OCI-LY1 (cell line): ENCODE measurements at regions not wholly inside any gene's neighbourhood (a gene's known extent, or its start where the extent isn't known, plus 50 kb on each side); places are given as distances from the start of the nearest gene placed in this dataset.

Experiments
- H2AFZ ChIP-seq: fragments of 200-600 bp; sonication (generic), shearing (Covaris generic); 2 replicates; pipeline ENCODE4 v1.6.0; 2014; ENCODE audit warnings: antibody characterized with exemption, mild to moderate bottlenecking, low read length
- H3F3A ChIP-seq: fragments of 200-600 bp; sonication (generic), shearing (Covaris generic); 2 replicates; pipeline ENCODE4 v1.6.0; 2014; ENCODE audit warnings: mild to moderate bottlenecking, antibody characterized with exemption, low read length, moderate library complexity; ENCODE audit not compliant: insufficient read depth
- H3K27ac ChIP-seq: fragments of 200-600 bp; sonication (generic); 2 replicates; pipeline ENCODE4 v1.5.1; 2014; ENCODE audit warnings: low read length, mixed run types, mild to moderate bottlenecking, low read depth; ENCODE audit not compliant: poor library complexity, severe bottlenecking
- H3K27me3 ChIP-seq: fragments of 200-600 bp; sonication (generic); 2 replicates; pipeline ENCODE4 v1.6.0; 2014; ENCODE audit warnings: antibody characterized with exemption, mild to moderate bottlenecking, low read length, moderate library complexity; ENCODE audit not compliant: insufficient read depth
- H3K36me3 ChIP-seq: fragments of 200-600 bp; sonication (generic); 2 replicates; pipeline ENCODE4 v1.6.1; 2014; ENCODE audit warnings: mild to moderate bottlenecking, antibody characterized with exemption, low read length, moderate library complexity, mixed read lengths; ENCODE audit not compliant: insufficient read depth
- H3K4me1 ChIP-seq: fragments of 200-600 bp; sonication (generic); 2 replicates; pipeline ENCODE4 v1.5.1; 2014; ENCODE audit warnings: mild to moderate bottlenecking, low read length, moderate library complexity; ENCODE audit not compliant: insufficient read depth, severe bottlenecking
- H3K4me2 ChIP-seq: fragments of 200-600 bp; sonication (generic), shearing (Covaris generic); 2 replicates; pipeline ENCODE4 v1.6.1; 2014; ENCODE audit warnings: low read length
- H3K4me3 ChIP-seq: fragments of 200-600 bp; sonication (generic); 2 replicates; pipeline ENCODE4 v1.5.1; 2014; ENCODE audit warnings: low read length, low read depth, mild to moderate bottlenecking, mixed read lengths; ENCODE audit not compliant: poor library complexity, severe bottlenecking
- H3K79me2 ChIP-seq: fragments of 200-600 bp; shearing (Covaris generic); 2 replicates; pipeline ENCODE4 v1.6.1; 2016; ENCODE audit warnings: mixed run types, low read length, mixed read lengths; ENCODE audit not compliant: insufficient read depth
- H3K9ac ChIP-seq: fragments of 200-600 bp; sonication (generic), shearing (Covaris generic); 2 replicates; pipeline ENCODE4 v1.6.1; 2014; ENCODE audit warnings: mild to moderate bottlenecking, low read length, mixed read lengths
- H3K9me2 ChIP-seq: fragments of 200-600 bp; sonication (generic), shearing (Covaris generic); 2 replicates; pipeline ENCODE4 v1.6.1; 2014; ENCODE audit warnings: low read depth, mild to moderate bottlenecking, low read length, mixed read lengths
- H3K9me3 ChIP-seq: fragments of 200-600 bp; shearing (Covaris generic); 2 replicates; pipeline ENCODE4 v1.6.1; 2014; ENCODE audit warnings: low read length, mixed read lengths
- H4K20me1 ChIP-seq: fragments of 200-600 bp; sonication (generic), shearing (Covaris generic); 2 replicates; pipeline ENCODE4 v1.6.0; 2016; ENCODE audit warnings: mild to moderate bottlenecking, low read length; ENCODE audit not compliant: insufficient read depth
- EZH2 ChIP-seq: fragments of 200-600 bp; sonication (generic), shearing (Covaris generic); IDR thresholded peaks from 2 replicates; pipeline ENCODE4 v1.8.0; 2017; ENCODE audit warnings: borderline replicate concordance, mixed run types, mild to moderate bottlenecking, antibody characterized with exemption, low read length, moderate library complexity, mixed read lengths
- TF ChIP-seq, protein P1 (sequence below): fragments of 200-600 bp; sonication (generic), shearing (Covaris generic); IDR thresholded peaks from 2 replicates; pipeline ENCODE4 v1.5.1; 2017; ENCODE audit warnings: mild to moderate bottlenecking, antibody characterized with exemption, low read length, moderate library complexity, mixed read lengths

- Histone ChIP-seq H3K9ac (no peak overlapping the region), H3F3A (0 out of 2 replicates have a peak, but pooled peaks cover 2% of the 10 kb centered on the region), H3K4me2 (no peak overlapping the region), H3K9me2 (no peaks in the 10 kb centered on the region), H4K20me1 (no peaks in the 10 kb centered on the region), H3K4me3 (no peak overlapping the region), H3K4me1 (peaks cover 25% of the 10 kb centered on the region), H3K27me3 (no peaks in the 10 kb centered on the region), H3K9me3 (no peaks in the 10 kb centered on the region), H3K27ac (no peak overlapping the region), H2AFZ (no peak overlapping the region), H3K36me3 (no peaks in the 10 kb centered on the region), H3K79me2 (no peaks in the 10 kb centered on the region)
- TF ChIP-seq, protein P1, sequence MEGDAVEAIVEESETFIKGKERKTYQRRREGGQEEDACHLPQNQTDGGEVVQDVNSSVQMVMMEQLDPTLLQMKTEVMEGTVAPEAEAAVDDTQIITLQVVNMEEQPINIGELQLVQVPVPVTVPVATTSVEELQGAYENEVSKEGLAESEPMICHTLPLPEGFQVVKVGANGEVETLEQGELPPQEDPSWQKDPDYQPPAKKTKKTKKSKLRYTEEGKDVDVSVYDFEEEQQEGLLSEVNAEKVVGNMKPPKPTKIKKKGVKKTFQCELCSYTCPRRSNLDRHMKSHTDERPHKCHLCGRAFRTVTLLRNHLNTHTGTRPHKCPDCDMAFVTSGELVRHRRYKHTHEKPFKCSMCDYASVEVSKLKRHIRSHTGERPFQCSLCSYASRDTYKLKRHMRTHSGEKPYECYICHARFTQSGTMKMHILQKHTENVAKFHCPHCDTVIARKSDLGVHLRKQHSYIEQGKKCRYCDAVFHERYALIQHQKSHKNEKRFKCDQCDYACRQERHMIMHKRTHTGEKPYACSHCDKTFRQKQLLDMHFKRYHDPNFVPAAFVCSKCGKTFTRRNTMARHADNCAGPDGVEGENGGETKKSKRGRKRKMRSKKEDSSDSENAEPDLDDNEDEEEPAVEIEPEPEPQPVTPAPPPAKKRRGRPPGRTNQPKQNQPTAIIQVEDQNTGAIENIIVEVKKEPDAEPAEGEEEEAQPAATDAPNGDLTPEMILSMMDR = no peak
- TF ChIP-seq EZH2 = no peak
Measured at GRCh38 chr5:124619121-124619520, 127.3 kb downstream of the ZNF608 start.

DNA sequence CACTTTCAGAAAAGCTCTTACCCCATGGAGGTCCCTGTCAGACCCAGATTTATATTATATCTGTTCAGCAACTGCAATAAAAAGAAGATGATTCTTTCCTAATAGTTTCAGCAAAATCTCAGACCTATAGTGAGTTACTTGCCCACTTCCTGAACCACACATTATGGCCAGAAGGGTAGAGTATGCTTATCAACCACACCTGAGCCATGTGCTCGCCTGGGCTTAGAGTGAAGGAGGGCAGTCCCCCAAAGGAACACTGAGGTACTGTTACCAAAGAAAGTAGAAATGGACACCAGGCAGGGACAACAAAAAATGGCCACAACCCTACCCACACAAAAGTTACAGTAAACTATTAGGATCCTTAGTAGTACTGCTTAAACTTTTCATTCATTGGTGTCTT, 128.7 kb downstream of the ZNF608 start:
- TF ChIP-seq, protein P1 = no peak
- TF ChIP-seq EZH2 = no peak
- H3K9me2 ChIP-seq = no peaks in the 10 kb centered on the region
- no peak overlapping the region for H3K27ac ChIP-seq
- no peaks in the 10 kb centered on the region for H3K36me3 ChIP-seq
- H3K4me2 ChIP-seq = no peak overlapping the region
- no peak overlapping the region for H2AFZ ChIP-seq
- H3K79me2 ChIP-seq = no peaks in the 10 kb centered on the region
- H3K4me1 ChIP-seq = peaks cover 16% of the 10 kb centered on the region
- H3K9ac ChIP-seq = no peak overlapping the region
- no peak overlapping the region for H3K4me3 ChIP-seq
- H3K9me3 ChIP-seq = no peaks in the 10 kb centered on the region
- no peaks in the 10 kb centered on the region for H3K27me3 ChIP-seq
- 0 out of 2 replicates have a peak, but pooled peaks cover 1% of the 10 kb centered on the region for H3F3A ChIP-seq
- no peaks in the 10 kb centered on the region for H4K20me1 ChIP-seq

DNA sequence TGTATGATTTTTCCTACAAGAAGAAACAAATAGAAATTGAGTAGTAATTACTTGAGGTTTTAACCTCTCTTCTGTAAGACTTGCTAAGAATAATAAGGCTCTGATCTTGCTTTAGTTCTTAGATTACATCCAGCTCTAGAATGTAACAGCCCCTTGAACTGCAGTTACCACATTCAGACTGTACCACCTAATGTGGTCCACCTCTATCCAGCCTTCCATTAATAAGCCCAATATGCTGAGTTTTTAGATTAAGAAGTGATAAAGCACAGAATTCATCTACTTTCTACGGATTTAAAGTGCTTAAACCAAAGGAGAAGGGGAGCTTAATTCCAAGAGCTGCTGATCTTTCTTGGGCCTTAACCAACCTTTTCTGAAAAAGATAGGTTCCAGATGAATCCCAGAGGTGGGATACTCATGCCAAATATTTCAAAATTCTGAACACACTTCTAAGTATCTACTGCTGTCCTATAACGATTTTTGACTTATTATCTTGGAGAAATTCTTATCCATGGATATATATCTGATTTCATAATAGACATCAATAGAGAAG, 131.5 kb downstream of the ZNF608 start:
- no peak overlapping the region for H3K4me2 ChIP-seq
- no peak for TF ChIP-seq EZH2
- TF ChIP-seq, protein P1 = no peak
- no peaks in the 10 kb centered on the region for H3K36me3 ChIP-seq
- no peaks in the 10 kb centered on the region for H3K9me2 ChIP-seq
- H3K4me3 ChIP-seq = no peak overlapping the region
- no peak overlapping the region for H2AFZ ChIP-seq
- no peaks in the 10 kb centered on the region for H4K20me1 ChIP-seq
- no peaks in the 10 kb centered on the region for H3K79me2 ChIP-seq
- no peaks in the 10 kb centered on the region for H3K27me3 ChIP-seq
- H3K9me3 ChIP-seq = no peaks in the 10 kb centered on the region
- no peak overlapping the region for H3K9ac ChIP-seq
- H3F3A ChIP-seq = no peaks in the 10 kb centered on the region
- no peak overlapping the region for H3K27ac ChIP-seq
- peaks cover 18% of the 10 kb centered on the region for H3K4me1 ChIP-seq
